ENCODE measurements at regions not wholly inside any gene's neighbourhood (a gene's known extent, or its start where the extent isn't known, plus 50 kb on each side); places are given as distances from the start of the nearest gene placed in this dataset.

- TF ChIP-seq POLR2AphosphoS5 (IDR thresholded peaks at IDR 0.05) (peak; percentile 37 to 85 (median 74)), CTCF (IDR thresholded peaks at IDR 0.05) (no peak), POLR2A (IDR thresholded peaks at IDR 0.05) (no peak), EP300 (IDR thresholded peaks at IDR 0.05) (peak in 3 of 4 donors; percentile 32 to 79 (median 52))
These were observed 143.4 kb upstream of the ERRFI1 start for GRCh38 chr1:8169364-8170058.

Data from sigmoid colon (tissue), 4 donors.